Activated CD8-positive, alpha-beta T cell treated with anti-CD3 and anti-CD28 coated beads for 36 hours (primary cell): ENCODE measurements at regions not wholly inside any gene's neighbourhood (a gene's known extent, or its start where the extent isn't known, plus 50 kb on each side); places are given as distances from the start of the nearest gene placed in this dataset.

Experiments
- ATAC-seq: fragments of 200-7000 bp; cut with Tn5 transposase; one replicate; pipeline ENCODE4 v1.10.0; 2021; ENCODE audit warnings: mild to moderate bottlenecking, moderate library complexity
- CTCF ChIA-PET: fragments of 350-600 bp; sonication (Branson Sonifier 250); formaldehyde crosslinking; loops from one replicate; lab custom pipeline; 2021; ENCODE audit warnings: antibody characterized with exemption; lab: Charles Lee
- POLR2A ChIA-PET: fragments of 350-600 bp; sonication (Branson Sonifier 250); formaldehyde crosslinking; loops from one replicate; lab custom pipeline; 2021; ENCODE audit warnings: antibody characterized with exemption; lab: Charles Lee
- DNase-seq: peaks from one replicate; pipeline ENCODE4 v3.0.0-alpha.2; 2020
- H3K27ac Mint-ChIP-seq: one replicate; pipeline ENCODE4 v1.8.0; 2021; ENCODE audit warnings: mild to moderate bottlenecking, mixed read lengths
- H3K27me3 Mint-ChIP-seq: one replicate; pipeline ENCODE4 v1.8.0; 2021; ENCODE audit warnings: mixed read lengths
- H3K36me3 Mint-ChIP-seq: one replicate; pipeline ENCODE4 v1.8.0; 2021; ENCODE audit warnings: low read depth, mixed read lengths
- H3K4me1 Mint-ChIP-seq: one replicate; pipeline ENCODE4 v1.8.0; 2021; ENCODE audit warnings: low read depth, mixed read lengths
- H3K4me3 Mint-ChIP-seq: one replicate; pipeline ENCODE4 v1.8.0; 2021; ENCODE audit warnings: mild to moderate bottlenecking, moderate library complexity, mixed read lengths
- H3K9me3 Mint-ChIP-seq: one replicate; pipeline ENCODE4 v1.8.0; 2021; ENCODE audit warnings: mixed read lengths
- intact Hi-C: fragments of 100-400 bp; cut with micrococcal nuclease; formaldehyde crosslinking; loops from one replicate; pipeline ENCODE4 v1.10.0; 2022
- TF ChIP-seq, protein P1 (sequence below): fragments of 200-600 bp; IDR thresholded peaks from one replicate; pipeline ENCODE4 v1.8.0; 2022; ENCODE audit warnings: antibody characterized with exemption, mild to moderate bottlenecking

DNA sequence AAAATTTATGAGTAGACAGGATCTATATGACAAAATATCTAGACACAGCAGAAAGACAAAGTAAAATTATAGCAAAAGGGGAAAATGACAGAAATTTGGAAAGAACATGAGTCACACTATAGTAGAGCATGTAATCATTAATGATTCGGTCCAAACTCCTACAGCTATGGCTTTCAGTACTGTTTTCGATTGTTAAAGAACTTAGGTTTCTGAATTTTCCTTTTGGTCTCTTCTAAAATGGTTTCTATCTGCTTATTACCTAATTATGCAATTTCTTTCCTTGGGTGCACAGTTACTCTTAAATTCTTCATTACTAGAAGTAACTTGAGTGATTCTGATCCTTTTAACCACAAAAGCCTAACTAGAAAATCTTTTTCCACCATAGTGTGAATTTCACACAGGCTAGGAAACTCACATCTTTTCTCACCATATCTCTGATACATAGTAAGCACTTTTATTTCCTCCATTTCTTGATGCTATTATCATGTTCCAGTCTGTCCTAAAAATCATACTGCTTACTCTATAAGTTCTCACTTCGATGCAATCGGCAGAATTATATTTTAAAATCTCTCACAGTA lies 1101.4 kb downstream of the PCDH9 start:
- peaks cover 2% of the 10 kb centered on the region for H3K9me3 Mint-ChIP-seq
- POLR2A ChIA-PET, result no interaction called here
- no peaks in the 10 kb centered on the region for H3K36me3 Mint-ChIP-seq
- CTCF ChIA-PET, result no interaction called here
- no peaks in the 10 kb centered on the region for H3K4me1 Mint-ChIP-seq
- H3K27ac Mint-ChIP-seq, result no peak overlapping the region
- no peak for ATAC-seq
- TF ChIP-seq, protein P1, sequence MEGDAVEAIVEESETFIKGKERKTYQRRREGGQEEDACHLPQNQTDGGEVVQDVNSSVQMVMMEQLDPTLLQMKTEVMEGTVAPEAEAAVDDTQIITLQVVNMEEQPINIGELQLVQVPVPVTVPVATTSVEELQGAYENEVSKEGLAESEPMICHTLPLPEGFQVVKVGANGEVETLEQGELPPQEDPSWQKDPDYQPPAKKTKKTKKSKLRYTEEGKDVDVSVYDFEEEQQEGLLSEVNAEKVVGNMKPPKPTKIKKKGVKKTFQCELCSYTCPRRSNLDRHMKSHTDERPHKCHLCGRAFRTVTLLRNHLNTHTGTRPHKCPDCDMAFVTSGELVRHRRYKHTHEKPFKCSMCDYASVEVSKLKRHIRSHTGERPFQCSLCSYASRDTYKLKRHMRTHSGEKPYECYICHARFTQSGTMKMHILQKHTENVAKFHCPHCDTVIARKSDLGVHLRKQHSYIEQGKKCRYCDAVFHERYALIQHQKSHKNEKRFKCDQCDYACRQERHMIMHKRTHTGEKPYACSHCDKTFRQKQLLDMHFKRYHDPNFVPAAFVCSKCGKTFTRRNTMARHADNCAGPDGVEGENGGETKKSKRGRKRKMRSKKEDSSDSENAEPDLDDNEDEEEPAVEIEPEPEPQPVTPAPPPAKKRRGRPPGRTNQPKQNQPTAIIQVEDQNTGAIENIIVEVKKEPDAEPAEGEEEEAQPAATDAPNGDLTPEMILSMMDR, result no peak
- intact Hi-C loops, result no loop called here
- no peak for DNase-seq
- H3K4me3 Mint-ChIP-seq, result no peak overlapping the region
- H3K27me3 Mint-ChIP-seq, result no peaks in the 10 kb centered on the region

DNA sequence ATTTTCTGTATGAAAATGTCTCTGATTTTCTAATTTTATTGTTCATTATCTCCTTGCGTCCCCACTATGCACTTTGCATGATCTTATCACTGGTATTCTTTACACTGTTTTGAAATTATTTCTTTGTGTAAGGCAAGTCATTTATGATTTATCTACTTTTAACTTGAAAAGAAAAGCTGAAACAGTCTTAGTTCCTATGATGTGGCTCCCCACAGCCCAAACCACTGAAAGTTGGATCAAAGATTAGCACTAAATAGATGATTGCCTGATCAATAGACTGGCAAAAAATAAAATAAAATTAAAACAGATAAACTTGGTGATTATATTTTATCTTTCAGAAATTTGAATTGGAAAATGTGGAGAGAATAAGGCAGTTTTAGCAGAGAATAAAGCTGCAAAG lies 1101.9 kb downstream of the PCDH9 start:
- Mint-ChIP-seq H3K27ac (no peak overlapping the region), H3K36me3 (no peaks in the 10 kb centered on the region), H3K4me1 (no peaks in the 10 kb centered on the region), H3K27me3 (no peaks in the 10 kb centered on the region), H3K4me3 (no peak overlapping the region), H3K9me3 (peaks cover 2% of the 10 kb centered on the region)
- ChIA-PET CTCF (no interaction called here), POLR2A (no interaction called here)
- TF ChIP-seq, protein P1, result no peak
- DNase-seq, result no peak
- intact Hi-C loops, result no loop called here
- no peak for ATAC-seq

DNA sequence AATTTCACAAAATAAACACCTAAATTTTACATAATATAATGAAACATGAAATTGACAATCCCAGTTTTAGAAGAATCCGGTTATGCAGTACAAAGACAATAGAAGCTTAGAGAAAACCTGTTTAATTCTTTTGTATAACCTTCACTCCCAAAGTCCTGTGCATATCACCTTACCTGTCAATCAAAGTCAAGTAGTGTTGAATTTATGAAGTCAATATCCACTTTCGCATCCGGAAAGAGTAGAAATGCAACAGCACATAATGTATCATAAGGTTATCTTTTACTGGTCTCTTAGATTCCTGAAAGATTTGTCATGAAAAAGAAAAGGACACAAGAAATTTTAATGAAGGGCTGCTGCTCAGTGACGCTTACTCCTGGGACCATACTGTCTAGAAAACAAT lies 1112.6 kb downstream of the PCDH9 start:
- CTCF ChIA-PET, result no interaction called here
- ATAC-seq, result no peak
- Mint-ChIP-seq H3K4me1 (no peaks in the 10 kb centered on the region), H3K36me3 (no peaks in the 10 kb centered on the region), H3K4me3 (no peak overlapping the region), H3K27ac (no peak overlapping the region), H3K27me3 (no peaks in the 10 kb centered on the region), H3K9me3 (no peaks in the 10 kb centered on the region)
- TF ChIP-seq, protein P1, result no peak
- POLR2A ChIA-PET, result no interaction called here
- DNase-seq, result no peak
- intact Hi-C loops, result no loop called here

DNA sequence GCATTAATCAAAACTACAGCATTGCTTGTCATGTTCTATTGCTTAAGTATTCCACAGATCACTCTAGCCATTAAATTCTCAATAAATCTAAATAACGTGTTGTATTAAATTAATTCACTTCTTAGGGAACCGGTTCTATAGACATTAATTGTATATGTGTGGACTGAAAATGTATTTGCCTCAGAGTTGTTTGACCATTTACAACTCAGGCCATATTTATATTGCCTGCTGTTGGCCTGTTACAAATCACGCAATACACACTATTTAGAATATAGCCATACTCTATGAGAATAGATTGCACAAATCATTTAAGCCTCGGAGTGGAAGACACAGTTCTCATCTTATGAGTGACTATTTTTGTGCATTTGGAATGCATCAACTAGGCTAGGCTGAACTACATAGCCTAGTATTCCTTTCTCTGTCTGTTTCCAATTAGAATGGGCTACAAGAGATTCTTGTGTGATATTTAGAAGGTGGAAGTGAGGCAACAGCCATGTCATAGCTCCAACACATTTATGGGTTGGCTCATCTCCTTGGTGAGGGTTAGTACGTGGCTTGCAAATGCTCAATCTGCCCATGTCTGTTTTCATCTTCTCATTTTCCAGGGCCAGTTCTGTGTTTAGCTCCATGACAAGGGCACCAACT lies 1116.1 kb downstream of the PCDH9 start:
- H3K9me3 Mint-ChIP-seq, result no peaks in the 10 kb centered on the region
- no peak overlapping the region for H3K27ac Mint-ChIP-seq
- intact Hi-C loops, result no loop called here
- ATAC-seq (no peak), DNase-seq (no peak)
- POLR2A ChIA-PET, result no interaction called here
- no peaks in the 10 kb centered on the region for H3K36me3 Mint-ChIP-seq
- TF ChIP-seq, protein P1, result no peak
- no peak overlapping the region for H3K4me3 Mint-ChIP-seq
- no peaks in the 10 kb centered on the region for H3K4me1 Mint-ChIP-seq
- CTCF ChIA-PET, result no interaction called here
- H3K27me3 Mint-ChIP-seq, result no peaks in the 10 kb centered on the region

DNA sequence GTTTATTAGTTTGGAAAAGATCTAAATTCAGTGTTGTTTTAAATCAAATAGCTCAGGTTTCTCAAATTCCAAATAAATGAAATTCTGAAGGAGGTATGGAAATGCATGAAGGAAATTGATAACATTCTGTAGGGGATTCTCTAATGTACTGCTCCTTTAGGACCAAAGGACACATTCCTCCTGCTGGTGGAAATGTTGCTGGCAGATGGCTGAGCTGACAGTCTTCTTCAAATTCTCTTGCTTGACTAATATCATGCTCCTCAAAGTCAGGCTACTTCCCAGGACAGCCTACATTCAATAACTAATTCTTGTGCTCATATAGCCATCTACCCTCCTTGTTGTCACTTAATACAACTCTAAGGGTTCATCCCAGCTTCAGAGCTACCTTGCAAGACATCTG lies 1118.5 kb downstream of the PCDH9 start:
- TF ChIP-seq, protein P1, result no peak
- H3K4me1 Mint-ChIP-seq, result no peaks in the 10 kb centered on the region
- H3K9me3 Mint-ChIP-seq, result no peaks in the 10 kb centered on the region
- CTCF ChIA-PET, result no interaction called here
- H3K4me3 Mint-ChIP-seq, result no peak overlapping the region
- intact Hi-C loops, result no loop called here
- POLR2A ChIA-PET, result no interaction called here
- DNase-seq, result no peak
- H3K27ac Mint-ChIP-seq, result no peak overlapping the region
- H3K36me3 Mint-ChIP-seq, result no peaks in the 10 kb centered on the region
- no peaks in the 10 kb centered on the region for H3K27me3 Mint-ChIP-seq
- ATAC-seq, result no peak
